Cardiac muscle cell (in vitro differentiated cells and primary cell): ENCODE measurements at regions not wholly inside any gene's neighbourhood (a gene's known extent, or its start where the extent isn't known, plus 50 kb on each side); places are given as distances from the start of the nearest gene placed in this dataset.

Experiments
- DNase-seq, 2 donors: peaks; one replicate each; pipeline versions ENCODE4 v3.0.0 to v3.0.0-alpha.2; 2010 to 2017; ENCODE audit warnings: low read depth in 1 of 2, low spot score in 1 of 2
- H3K27ac ChIP-seq: fragments of 200-600 bp; sonication (generic); 2 replicates; pipeline ENCODE4 v1.5.1; 2016
- H3K27me3 ChIP-seq: fragments of 200-600 bp; sonication (generic); 2 replicates; pipeline ENCODE4 v1.6.0; 2016; ENCODE audit warnings: control low read depth
- H3K36me3 ChIP-seq: fragments of 200-600 bp; sonication (generic); 2 replicates; pipeline ENCODE4 v1.5.1; 2016; ENCODE audit warnings: control low read depth
- H3K4me1 ChIP-seq: fragments of 200-600 bp; sonication (generic); 2 replicates; pipeline ENCODE4 v1.8.1; 2017; ENCODE audit warnings: low read depth, mild to moderate bottlenecking, mixed run types
- H3K4me3 ChIP-seq: fragments of 200-600 bp; sonication (generic); 2 replicates; pipeline ENCODE4 v1.5.1; 2016; ENCODE audit warnings: mild to moderate bottlenecking
- H3K9me3 ChIP-seq: fragments of 200-600 bp; sonication (generic); 2 replicates; pipeline ENCODE4 v1.5.1; 2017; ENCODE audit warnings: low read depth, mild to moderate bottlenecking, control low read depth
- TF ChIP-seq, protein P1 (sequence below): IDR thresholded peaks from 2 replicates; pipeline ENCODE4 v1.5.1; 2012; ENCODE audit warnings: low read depth, mild to moderate bottlenecking, low read length

- H3K9me3 ChIP-seq, result no peaks in the 10 kb centered on the region
- no peaks in the 10 kb centered on the region for H3K36me3 ChIP-seq
- TF ChIP-seq, protein P1, sequence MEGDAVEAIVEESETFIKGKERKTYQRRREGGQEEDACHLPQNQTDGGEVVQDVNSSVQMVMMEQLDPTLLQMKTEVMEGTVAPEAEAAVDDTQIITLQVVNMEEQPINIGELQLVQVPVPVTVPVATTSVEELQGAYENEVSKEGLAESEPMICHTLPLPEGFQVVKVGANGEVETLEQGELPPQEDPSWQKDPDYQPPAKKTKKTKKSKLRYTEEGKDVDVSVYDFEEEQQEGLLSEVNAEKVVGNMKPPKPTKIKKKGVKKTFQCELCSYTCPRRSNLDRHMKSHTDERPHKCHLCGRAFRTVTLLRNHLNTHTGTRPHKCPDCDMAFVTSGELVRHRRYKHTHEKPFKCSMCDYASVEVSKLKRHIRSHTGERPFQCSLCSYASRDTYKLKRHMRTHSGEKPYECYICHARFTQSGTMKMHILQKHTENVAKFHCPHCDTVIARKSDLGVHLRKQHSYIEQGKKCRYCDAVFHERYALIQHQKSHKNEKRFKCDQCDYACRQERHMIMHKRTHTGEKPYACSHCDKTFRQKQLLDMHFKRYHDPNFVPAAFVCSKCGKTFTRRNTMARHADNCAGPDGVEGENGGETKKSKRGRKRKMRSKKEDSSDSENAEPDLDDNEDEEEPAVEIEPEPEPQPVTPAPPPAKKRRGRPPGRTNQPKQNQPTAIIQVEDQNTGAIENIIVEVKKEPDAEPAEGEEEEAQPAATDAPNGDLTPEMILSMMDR, result no peak
- H3K27ac ChIP-seq, result no peak overlapping the region
- no peaks in the 10 kb centered on the region for H3K27me3 ChIP-seq
- no peak overlapping the region for H3K4me3 ChIP-seq
- DNase-seq, result no peak
- H3K4me1 ChIP-seq, result no peaks in the 10 kb centered on the region
These were observed 274.3 kb downstream of the KLF6 start for GRCh38 chr10:3510741-3511140.

DNA sequence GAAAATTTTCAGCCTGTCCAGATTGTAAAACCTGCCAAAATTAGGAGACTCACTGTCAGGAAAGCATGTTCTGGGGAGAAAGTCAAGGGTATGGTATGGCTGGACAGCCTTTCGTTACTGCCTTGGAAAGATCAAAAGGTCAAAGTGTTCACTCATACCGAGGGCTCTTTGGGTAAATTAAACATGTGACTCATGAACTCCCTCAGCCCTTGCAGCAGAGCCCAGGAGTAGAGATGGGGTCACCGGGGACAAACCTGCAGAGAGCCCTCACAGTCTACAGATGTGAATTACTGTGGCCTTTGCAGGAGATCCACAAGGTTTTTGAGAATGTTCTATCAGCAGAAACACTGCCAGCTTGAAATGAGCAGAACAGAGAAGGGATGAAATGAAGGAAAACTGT is 275.7 kb downstream of the KLF6 start:
- Histone ChIP-seq H3K4me1 (no peaks in the 10 kb centered on the region), H3K27me3 (no peaks in the 10 kb centered on the region), H3K4me3 (no peak overlapping the region), H3K27ac (no peak overlapping the region), H3K9me3 (no peaks in the 10 kb centered on the region), H3K36me3 (no peaks in the 10 kb centered on the region)
- TF ChIP-seq, protein P1, result no peak
- DNase-seq, result no peak

DNA sequence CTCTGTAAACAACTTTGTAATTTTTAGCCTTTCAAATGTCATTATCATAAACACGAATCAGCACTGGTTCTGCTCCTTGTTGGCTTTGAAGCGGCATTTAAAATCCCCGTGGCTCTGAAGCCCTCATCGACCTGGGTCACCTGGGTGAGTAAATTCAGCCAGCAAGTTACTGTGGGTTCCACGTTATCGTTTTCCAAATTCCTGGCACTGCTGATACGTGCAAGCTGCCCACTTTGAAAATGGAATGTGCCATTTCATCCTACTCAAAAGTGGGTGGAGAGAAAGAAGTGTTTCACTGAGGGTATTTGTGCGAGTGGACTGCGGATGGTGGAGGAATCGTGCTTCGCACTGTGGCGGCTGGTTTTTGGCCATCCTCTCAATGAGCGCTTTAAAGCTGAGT is 281.7 kb downstream of the KLF6 start:
- Histone ChIP-seq H3K9me3 (no peaks in the 10 kb centered on the region), H3K27me3 (no peaks in the 10 kb centered on the region), H3K36me3 (no peaks in the 10 kb centered on the region), H3K27ac (no peak overlapping the region), H3K4me1 (no peaks in the 10 kb centered on the region), H3K4me3 (no peak overlapping the region)
- TF ChIP-seq, protein P1, result no peak
- DNase-seq, result no peak

- TF ChIP-seq, protein P1, result no peak
These were observed 282.3 kb downstream of the KLF6 start for GRCh38 chr10:3502673-3503072.

DNA sequence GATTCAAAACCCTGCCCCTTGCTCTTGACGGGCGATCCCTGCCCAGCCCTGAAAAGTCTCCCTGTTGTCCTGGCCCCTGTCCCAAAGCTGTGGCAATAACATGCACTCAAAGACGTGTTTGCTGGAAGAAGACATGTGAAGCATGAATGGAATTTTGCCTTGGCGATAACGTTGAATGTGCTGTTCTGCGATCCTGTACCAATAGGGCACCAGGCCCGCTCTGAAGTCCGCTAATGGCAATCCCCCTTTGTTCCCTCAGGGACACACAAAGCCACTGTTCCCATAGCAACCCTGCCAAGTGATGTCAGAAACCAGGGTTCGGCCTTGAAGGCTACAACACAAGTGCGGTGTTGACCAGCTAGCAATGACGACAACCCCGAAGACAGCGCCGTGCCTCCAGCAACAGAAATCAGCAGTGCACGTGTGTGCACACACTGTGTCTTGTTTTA is 284.6 kb downstream of the KLF6 start:
- Histone ChIP-seq H3K4me3 (no peak overlapping the region), H3K9me3 (no peaks in the 10 kb centered on the region), H3K4me1 (no peaks in the 10 kb centered on the region), H3K36me3 (no peaks in the 10 kb centered on the region), H3K27me3 (no peaks in the 10 kb centered on the region), H3K27ac (peak overlapping the region; percentile 10)
- peak; percentile 75 to 99 for DNase-seq
- TF ChIP-seq, protein P1, result no peak

More at GRCh38 chr10:3502673-3503072, 282.3 kb downstream of the KLF6 start:
- no peaks in the 10 kb centered on the region for H3K27me3 ChIP-seq
- H3K36me3 ChIP-seq, result no peaks in the 10 kb centered on the region
- no peaks in the 10 kb centered on the region for H3K4me1 ChIP-seq
- no peaks in the 10 kb centered on the region for H3K9me3 ChIP-seq
- no peak overlapping the region for H3K4me3 ChIP-seq
- DNase-seq, result no peak
- no peak overlapping the region for H3K27ac ChIP-seq

DNA sequence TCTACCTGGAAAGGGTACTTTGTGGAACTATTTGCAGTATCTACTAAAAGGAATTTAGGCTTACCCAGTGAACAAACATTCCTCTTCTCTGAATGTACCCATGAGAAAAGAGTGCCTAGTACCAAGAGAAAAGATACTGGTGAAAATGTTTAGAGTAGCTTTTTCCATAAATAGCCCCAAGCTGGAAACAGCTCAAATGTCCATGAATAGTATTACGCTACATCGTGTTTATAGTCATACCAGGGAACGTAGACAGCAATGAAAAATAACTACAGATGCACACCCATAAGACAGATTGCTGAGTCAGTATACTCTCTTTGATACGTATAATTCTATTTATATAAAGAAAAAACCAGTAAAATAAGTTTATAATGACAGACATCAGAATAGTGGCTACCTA is 285.9 kb downstream of the KLF6 start:
- DNase-seq, result peak in 1 of 2 donors; percentile 6
- Histone ChIP-seq H3K4me1 (no peaks in the 10 kb centered on the region), H3K36me3 (no peaks in the 10 kb centered on the region), H3K27me3 (no peaks in the 10 kb centered on the region), H3K4me3 (no peak overlapping the region), H3K27ac (no peak overlapping the region), H3K9me3 (no peaks in the 10 kb centered on the region)
- TF ChIP-seq, protein P1, result no peak
